ENCODE measurements at regions not wholly inside any gene's neighbourhood (a gene's known extent, or its start where the extent isn't known, plus 50 kb on each side); places are given as distances from the start of the nearest gene placed in this dataset.

DNA sequence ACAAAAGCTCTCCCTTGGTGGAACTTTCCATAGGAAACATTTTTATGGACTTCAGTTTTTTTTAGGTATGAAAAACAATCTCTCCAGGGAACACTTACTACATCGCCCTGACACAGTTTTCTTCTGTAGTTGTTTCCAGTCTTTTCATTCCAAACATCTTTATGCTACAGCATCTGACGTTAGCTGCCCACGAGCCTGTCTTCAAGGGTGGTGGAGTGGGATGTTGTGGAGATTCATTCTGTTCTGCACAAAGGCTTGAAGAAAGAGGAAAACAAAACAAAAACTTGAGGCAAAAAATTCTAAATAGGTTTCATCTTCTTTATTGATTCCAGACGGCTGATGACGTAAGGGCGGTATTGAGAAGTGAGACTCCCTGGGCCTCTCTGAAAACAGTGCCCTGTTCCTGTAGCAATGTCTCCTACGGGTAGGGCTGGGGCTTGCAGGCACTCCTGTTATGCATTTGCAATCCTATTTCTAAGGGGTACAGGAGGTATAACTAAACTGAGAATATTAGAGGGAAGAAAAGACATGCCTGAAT lies 375.0 kb downstream of the RNF144A start:
- no peak for TF ChIP-seq YY1 (IDR thresholded peaks at IDR 0.05; ENCODE audit: low read depth)
- TF ChIP-seq EP300 (IDR thresholded peaks at IDR 0.05; ENCODE audit: borderline replicate concordance): no peak
- no peak for TF ChIP-seq TAF1 (IDR thresholded peaks at IDR 0.05; ENCODE audit: low read depth)
- TF ChIP-seq, protein P1, sequence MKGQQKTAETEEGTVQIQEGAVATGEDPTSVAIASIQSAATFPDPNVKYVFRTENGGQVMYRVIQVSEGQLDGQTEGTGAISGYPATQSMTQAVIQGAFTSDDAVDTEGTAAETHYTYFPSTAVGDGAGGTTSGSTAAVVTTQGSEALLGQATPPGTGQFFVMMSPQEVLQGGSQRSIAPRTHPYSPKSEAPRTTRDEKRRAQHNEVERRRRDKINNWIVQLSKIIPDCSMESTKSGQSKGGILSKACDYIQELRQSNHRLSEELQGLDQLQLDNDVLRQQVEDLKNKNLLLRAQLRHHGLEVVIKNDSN (IDR thresholded peaks at IDR 0.05): no peak
- TF ChIP-seq, protein P2, sequence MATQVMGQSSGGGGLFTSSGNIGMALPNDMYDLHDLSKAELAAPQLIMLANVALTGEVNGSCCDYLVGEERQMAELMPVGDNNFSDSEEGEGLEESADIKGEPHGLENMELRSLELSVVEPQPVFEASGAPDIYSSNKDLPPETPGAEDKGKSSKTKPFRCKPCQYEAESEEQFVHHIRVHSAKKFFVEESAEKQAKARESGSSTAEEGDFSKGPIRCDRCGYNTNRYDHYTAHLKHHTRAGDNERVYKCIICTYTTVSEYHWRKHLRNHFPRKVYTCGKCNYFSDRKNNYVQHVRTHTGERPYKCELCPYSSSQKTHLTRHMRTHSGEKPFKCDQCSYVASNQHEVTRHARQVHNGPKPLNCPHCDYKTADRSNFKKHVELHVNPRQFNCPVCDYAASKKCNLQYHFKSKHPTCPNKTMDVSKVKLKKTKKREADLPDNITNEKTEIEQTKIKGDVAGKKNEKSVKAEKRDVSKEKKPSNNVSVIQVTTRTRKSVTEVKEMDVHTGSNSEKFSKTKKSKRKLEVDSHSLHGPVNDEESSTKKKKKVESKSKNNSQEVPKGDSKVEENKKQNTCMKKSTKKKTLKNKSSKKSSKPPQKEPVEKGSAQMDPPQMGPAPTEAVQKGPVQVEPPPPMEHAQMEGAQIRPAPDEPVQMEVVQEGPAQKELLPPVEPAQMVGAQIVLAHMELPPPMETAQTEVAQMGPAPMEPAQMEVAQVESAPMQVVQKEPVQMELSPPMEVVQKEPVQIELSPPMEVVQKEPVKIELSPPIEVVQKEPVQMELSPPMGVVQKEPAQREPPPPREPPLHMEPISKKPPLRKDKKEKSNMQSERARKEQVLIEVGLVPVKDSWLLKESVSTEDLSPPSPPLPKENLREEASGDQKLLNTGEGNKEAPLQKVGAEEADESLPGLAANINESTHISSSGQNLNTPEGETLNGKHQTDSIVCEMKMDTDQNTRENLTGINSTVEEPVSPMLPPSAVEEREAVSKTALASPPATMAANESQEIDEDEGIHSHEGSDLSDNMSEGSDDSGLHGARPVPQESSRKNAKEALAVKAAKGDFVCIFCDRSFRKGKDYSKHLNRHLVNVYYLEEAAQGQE (IDR thresholded peaks at IDR 0.05; ENCODE audit: low read depth): no peak
- no peak for TF ChIP-seq FOXM1 (IDR thresholded peaks at IDR 0.05; ENCODE audit: borderline replicate concordance, low read depth)
- TF ChIP-seq CEBPB (IDR thresholded peaks at IDR 0.05): no peak
- TF ChIP-seq, protein P3, sequence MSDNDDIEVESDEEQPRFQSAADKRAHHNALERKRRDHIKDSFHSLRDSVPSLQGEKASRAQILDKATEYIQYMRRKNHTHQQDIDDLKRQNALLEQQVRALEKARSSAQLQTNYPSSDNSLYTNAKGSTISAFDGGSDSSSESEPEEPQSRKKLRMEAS (IDR thresholded peaks at IDR 0.05): no peak
- TF ChIP-seq ZBTB7A (IDR thresholded peaks at IDR 0.05; ENCODE audit: low read depth): no peak
- no peak for TF ChIP-seq RAD21 (IDR thresholded peaks at IDR 0.05; ENCODE audit: low read depth)
- TF ChIP-seq TCF12 (IDR thresholded peaks at IDR 0.05; ENCODE audit: low read depth): no peak
- TF ChIP-seq EGR1 (IDR thresholded peaks at IDR 0.05): no peak

DNA sequence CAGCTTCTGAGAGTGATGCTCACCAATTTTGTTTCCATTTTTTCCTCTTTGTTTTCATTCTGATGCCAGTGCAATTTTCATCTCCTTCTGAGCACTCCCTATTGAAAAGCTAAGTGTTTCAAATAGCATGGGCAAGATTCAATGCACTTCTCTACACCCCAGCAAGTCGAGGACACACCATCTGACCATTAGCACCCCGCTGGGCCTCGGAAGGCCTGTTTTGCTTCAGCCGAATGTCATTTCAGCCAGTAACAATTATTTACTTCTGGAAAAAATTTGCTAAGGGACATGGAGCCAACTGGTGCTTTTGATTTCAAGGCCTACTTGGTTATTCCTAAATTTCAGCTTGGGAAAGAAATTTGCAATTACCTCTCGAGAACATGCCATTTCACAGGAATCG lies 392.4 kb downstream of the RNF144A start:
- TF ChIP-seq TCF12 (IDR thresholded peaks at IDR 0.05; ENCODE audit: low read depth) (no peak), TEAD4 (IDR thresholded peaks at IDR 0.05) (no peak), CREB1 (IDR thresholded peaks at IDR 0.05; ENCODE audit: low read depth) (no peak), ZBTB7A (IDR thresholded peaks at IDR 0.05; ENCODE audit: low read depth) (no peak), RAD21 (IDR thresholded peaks at IDR 0.05; ENCODE audit: low read depth) (no peak), YY1 (IDR thresholded peaks at IDR 0.05; ENCODE audit: low read depth) (no peak), NFIC (IDR thresholded peaks at IDR 0.05) (no peak), EP300 (IDR thresholded peaks at IDR 0.05; ENCODE audit: borderline replicate concordance) (no peak), TAF1 (IDR thresholded peaks at IDR 0.05; ENCODE audit: low read depth) (no peak)
- TF ChIP-seq, protein P1 (IDR thresholded peaks at IDR 0.05): no peak
- TF ChIP-seq, protein P3 (IDR thresholded peaks at IDR 0.05): no peak

DNA sequence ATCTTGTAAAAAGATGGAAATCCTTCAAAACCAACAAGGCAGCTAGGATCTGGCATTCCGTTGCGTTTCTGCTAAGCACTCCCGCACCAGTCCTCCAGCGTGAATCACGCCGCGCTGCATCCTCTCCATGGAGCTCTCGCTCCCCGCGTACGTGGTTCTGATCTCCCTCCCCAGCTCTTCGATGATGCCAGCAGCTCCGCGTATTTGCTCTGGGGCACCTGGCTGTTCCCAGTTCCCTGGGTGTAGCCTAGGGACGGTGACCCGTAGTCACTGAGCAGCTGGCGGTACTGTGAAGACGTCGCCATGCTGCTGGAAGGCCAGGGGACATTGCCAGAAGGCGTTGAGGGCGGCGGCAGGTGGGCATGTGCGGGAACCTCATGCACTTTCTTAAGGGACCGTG lies 407.5 kb downstream of the RNF144A start:
- TF ChIP-seq, protein P2 (IDR thresholded peaks at IDR 0.05; ENCODE audit: low read depth): no peak
- no peak for TF ChIP-seq ZBTB7A (IDR thresholded peaks at IDR 0.05; ENCODE audit: low read depth)
- no peak for TF ChIP-seq TCF12 (IDR thresholded peaks at IDR 0.05; ENCODE audit: low read depth)
- no peak for TF ChIP-seq EP300 (IDR thresholded peaks at IDR 0.05; ENCODE audit: borderline replicate concordance)
- TF ChIP-seq, protein P3 (IDR thresholded peaks at IDR 0.05): no peak
- no peak for TF ChIP-seq TAF1 (IDR thresholded peaks at IDR 0.05; ENCODE audit: low read depth)
- TF ChIP-seq NFIC (IDR thresholded peaks at IDR 0.05): no peak
- TF ChIP-seq CREB1 (IDR thresholded peaks at IDR 0.05; ENCODE audit: low read depth): no peak
- no peak for TF ChIP-seq CEBPB (IDR thresholded peaks at IDR 0.05)
- TF ChIP-seq YY1 (IDR thresholded peaks at IDR 0.05; ENCODE audit: low read depth): no peak
- no peak for TF ChIP-seq EGR1 (IDR thresholded peaks at IDR 0.05)
- TF ChIP-seq FOXM1 (IDR thresholded peaks at IDR 0.05; ENCODE audit: borderline replicate concordance, low read depth): no peak

DNA sequence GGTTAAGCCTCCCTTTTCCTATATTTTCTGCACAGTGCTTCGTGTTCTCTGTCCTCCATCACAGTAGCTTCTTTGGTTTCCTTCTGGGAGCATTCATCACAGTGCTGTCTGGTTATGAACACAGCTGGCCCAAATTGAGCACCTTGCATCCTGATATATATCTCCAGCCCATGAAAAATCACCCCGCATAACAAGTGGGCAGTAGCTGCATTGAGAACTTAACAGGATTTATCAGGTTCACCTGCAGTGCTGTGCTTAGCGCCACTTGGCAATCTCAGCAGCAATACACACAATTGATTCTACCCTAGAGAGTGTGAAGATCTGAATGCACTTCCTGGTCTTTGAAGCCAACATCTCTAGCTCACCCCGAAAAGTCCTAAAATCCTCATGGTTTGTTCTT lies 408.0 kb downstream of the RNF144A start:
- TF ChIP-seq CREB1 (IDR thresholded peaks at IDR 0.05; ENCODE audit: low read depth): no peak
- TF ChIP-seq, protein P1 (IDR thresholded peaks at IDR 0.05): no peak
- no peak for TF ChIP-seq EP300 (IDR thresholded peaks at IDR 0.05; ENCODE audit: borderline replicate concordance)
- TF ChIP-seq, protein P3 (IDR thresholded peaks at IDR 0.05): no peak
- no peak for TF ChIP-seq RAD21 (IDR thresholded peaks at IDR 0.05; ENCODE audit: low read depth)
- no peak for TF ChIP-seq EGR1 (IDR thresholded peaks at IDR 0.05)
- TF ChIP-seq TEAD4 (IDR thresholded peaks at IDR 0.05): no peak
- TF ChIP-seq CEBPB (IDR thresholded peaks at IDR 0.05): no peak
- TF ChIP-seq NFIC (IDR thresholded peaks at IDR 0.05): no peak

DNA sequence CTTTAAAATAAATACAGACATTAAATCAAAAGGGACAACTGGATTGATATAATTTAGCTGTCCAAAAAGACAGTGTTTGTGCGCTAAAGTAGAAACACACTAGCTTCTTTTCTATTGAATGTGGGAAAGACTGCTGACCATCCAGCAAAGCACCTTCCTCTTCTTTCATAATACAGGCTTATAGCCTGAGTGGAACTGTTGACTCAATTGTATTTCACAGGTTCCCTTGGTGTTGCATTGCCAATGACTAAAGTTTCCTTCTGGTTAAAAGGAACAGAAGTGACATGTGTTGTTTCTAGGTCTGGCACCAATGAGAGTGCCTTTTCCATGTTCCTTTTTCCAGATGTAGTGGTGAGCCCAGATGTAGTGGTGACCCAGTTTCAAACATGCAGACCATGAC lies 412.3 kb downstream of the RNF144A start:
- TF ChIP-seq TEAD4 (IDR thresholded peaks at IDR 0.05) (no peak), YY1 (IDR thresholded peaks at IDR 0.05; ENCODE audit: low read depth) (no peak), TAF1 (IDR thresholded peaks at IDR 0.05; ENCODE audit: low read depth) (no peak), NFIC (IDR thresholded peaks at IDR 0.05) (no peak), EGR1 (IDR thresholded peaks at IDR 0.05) (no peak)
- TF ChIP-seq, protein P1 (IDR thresholded peaks at IDR 0.05): no peak
